ENCODE measurements at regions not wholly inside any gene's neighbourhood (a gene's known extent, or its start where the extent isn't known, plus 50 kb on each side); places are given as distances from the start of the nearest gene placed in this dataset.
"Not testable (repeated sequence)": the region's sequence is repeated elsewhere in the genome, so short reads cannot be mapped to it uniquely, and the experiment has no call there.

- Histone ChIP-seq H3K9me3 (no peaks in the 10 kb centered on the region), H3K27me3 (replicated peaks; ENCODE audit: insufficient read depth) (no peaks in the 10 kb centered on the region), H3K27ac (no peak overlapping the region), H3K36me3 (no peaks in the 10 kb centered on the region), H3K4me1 (replicated peaks) (no peaks in the 10 kb centered on the region), H3K4me3 (no peak overlapping the region)
- no peak for TF ChIP-seq POLR2A (IDR thresholded peaks at IDR 0.05)
- no peak for TF ChIP-seq POLR2AphosphoS5 (IDR thresholded peaks at IDR 0.05)
- TF ChIP-seq, protein P1, sequence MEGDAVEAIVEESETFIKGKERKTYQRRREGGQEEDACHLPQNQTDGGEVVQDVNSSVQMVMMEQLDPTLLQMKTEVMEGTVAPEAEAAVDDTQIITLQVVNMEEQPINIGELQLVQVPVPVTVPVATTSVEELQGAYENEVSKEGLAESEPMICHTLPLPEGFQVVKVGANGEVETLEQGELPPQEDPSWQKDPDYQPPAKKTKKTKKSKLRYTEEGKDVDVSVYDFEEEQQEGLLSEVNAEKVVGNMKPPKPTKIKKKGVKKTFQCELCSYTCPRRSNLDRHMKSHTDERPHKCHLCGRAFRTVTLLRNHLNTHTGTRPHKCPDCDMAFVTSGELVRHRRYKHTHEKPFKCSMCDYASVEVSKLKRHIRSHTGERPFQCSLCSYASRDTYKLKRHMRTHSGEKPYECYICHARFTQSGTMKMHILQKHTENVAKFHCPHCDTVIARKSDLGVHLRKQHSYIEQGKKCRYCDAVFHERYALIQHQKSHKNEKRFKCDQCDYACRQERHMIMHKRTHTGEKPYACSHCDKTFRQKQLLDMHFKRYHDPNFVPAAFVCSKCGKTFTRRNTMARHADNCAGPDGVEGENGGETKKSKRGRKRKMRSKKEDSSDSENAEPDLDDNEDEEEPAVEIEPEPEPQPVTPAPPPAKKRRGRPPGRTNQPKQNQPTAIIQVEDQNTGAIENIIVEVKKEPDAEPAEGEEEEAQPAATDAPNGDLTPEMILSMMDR (IDR thresholded peaks at IDR 0.05), result no peak
- no peak for DNase-seq (ENCODE audit: low spot score)
- WGBS, result 20% methylated on average over 4 of the region's 4 CpGs
- intact Hi-C loops (cut with DNase I), result no loop called here
Measured at GRCh38 chr4:79678472-79679202, 270.6 kb upstream of the GK2 start.

DNA sequence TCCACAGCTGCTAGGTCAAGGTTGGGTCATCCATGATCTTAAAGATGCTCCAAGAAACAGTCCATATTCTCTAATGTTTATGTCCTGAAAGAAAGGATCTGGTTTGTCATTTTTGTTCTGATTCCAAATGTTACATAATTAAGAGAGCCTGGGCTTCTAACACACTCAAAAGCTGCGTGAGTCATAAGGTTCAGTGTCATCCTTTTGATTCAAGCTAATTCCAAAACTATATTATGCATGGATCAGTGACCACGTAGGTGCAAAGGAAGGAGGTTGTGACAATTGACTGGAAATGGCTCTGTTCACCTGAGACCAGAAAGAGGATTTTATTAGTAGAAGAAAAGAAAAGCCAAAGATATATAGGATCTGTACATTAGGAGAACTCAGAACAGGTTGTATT lies 268.7 kb upstream of the GK2 start:
- no peak overlapping the region for H3K4me3 ChIP-seq
- 57% methylated on average over 2 of the region's 2 CpGs for WGBS
- intact Hi-C loops (cut with DNase I), result no loop called here

GRCh38 chr4:79674906-79675305 lies 266.9 kb upstream of the GK2 start:
- H3K27ac ChIP-seq; H3K27me3 ChIP-seq (replicated peaks; ENCODE audit: insufficient read depth); H3K4me3 ChIP-seq; intact Hi-C loops (cut with DNase I); DNase-seq (ENCODE audit: low spot score); H3K4me1 ChIP-seq (replicated peaks); H3K36me3 ChIP-seq; H3K9me3 ChIP-seq: not testable (repeated sequence)
- WGBS, result 94% methylated on average over 4 of the region's 4 CpGs

More for the DNA sequence above, 268.7 kb upstream of the GK2 start:
- H3K9me3 ChIP-seq, result no peaks in the 10 kb centered on the region
- no peak for TF ChIP-seq POLR2AphosphoS5 (IDR thresholded peaks at IDR 0.05)
- TF ChIP-seq, protein P1 (IDR thresholded peaks at IDR 0.05), result no peak
- no peak for TF ChIP-seq POLR2A (IDR thresholded peaks at IDR 0.05)
- H3K27me3 ChIP-seq (replicated peaks; ENCODE audit: insufficient read depth), result no peaks in the 10 kb centered on the region
- no peak overlapping the region for H3K27ac ChIP-seq
- H3K4me1 ChIP-seq (replicated peaks), result no peaks in the 10 kb centered on the region
- no peak for DNase-seq (ENCODE audit: low spot score)
- no peaks in the 10 kb centered on the region for H3K36me3 ChIP-seq

DNA sequence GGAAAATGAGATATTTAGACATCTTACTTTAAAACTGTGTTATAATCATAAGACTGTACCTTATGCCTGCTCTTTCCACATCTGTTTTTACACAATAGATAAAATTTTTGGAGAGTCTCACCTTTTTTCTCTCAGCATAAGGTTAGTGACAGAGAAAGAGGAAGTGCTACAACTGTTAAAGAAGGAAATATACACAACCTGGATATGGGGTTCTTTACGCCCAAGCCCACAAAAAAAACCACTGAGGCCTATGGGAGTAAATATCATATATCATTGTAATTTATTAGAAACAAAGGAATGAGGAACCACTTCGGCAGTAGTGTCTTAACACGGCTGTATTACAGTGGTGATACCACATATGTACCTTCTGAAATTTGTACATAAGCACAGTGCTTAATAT lies 265.9 kb upstream of the GK2 start:
- Histone ChIP-seq H3K4me3 (no peak overlapping the region), H3K27ac (no peak overlapping the region), H3K4me1 (replicated peaks) (no peaks in the 10 kb centered on the region), H3K27me3 (replicated peaks; ENCODE audit: insufficient read depth) (no peaks in the 10 kb centered on the region), H3K36me3 (no peaks in the 10 kb centered on the region), H3K9me3 (no peaks in the 10 kb centered on the region)
- WGBS, result 60% methylated on average over 3 of the region's 3 CpGs
- no peak for DNase-seq (ENCODE audit: low spot score)
- intact Hi-C loops (cut with DNase I), result no loop called here
- no peak for TF ChIP-seq POLR2AphosphoS5 (IDR thresholded peaks at IDR 0.05)
- TF ChIP-seq, protein P1 (IDR thresholded peaks at IDR 0.05), result no peak
- no peak for TF ChIP-seq POLR2A (IDR thresholded peaks at IDR 0.05)

GRCh38 chr4:79673377-79673776 lies 265.3 kb upstream of the GK2 start:
- DNase-seq (ENCODE audit: low spot score), result no peak
- Histone ChIP-seq H3K27me3 (replicated peaks; ENCODE audit: insufficient read depth) (no peaks in the 10 kb centered on the region), H3K9me3 (no peaks in the 10 kb centered on the region), H3K27ac (no peak overlapping the region), H3K4me3 (no peak overlapping the region), H3K4me1 (replicated peaks) (no peaks in the 10 kb centered on the region), H3K36me3 (no peaks in the 10 kb centered on the region)
- intact Hi-C loops (cut with DNase I), result no loop called here
- 73% methylated on average over 7 of the region's 7 CpGs for WGBS
- TF ChIP-seq POLR2A (IDR thresholded peaks at IDR 0.05) (no peak), POLR2AphosphoS5 (IDR thresholded peaks at IDR 0.05) (no peak)
- TF ChIP-seq, protein P1 (IDR thresholded peaks at IDR 0.05), result no peak
